ENCODE measurements at regions not wholly inside any gene's neighbourhood (a gene's known extent, or its start where the extent isn't known, plus 50 kb on each side); places are given as distances from the start of the nearest gene placed in this dataset.

DNA sequence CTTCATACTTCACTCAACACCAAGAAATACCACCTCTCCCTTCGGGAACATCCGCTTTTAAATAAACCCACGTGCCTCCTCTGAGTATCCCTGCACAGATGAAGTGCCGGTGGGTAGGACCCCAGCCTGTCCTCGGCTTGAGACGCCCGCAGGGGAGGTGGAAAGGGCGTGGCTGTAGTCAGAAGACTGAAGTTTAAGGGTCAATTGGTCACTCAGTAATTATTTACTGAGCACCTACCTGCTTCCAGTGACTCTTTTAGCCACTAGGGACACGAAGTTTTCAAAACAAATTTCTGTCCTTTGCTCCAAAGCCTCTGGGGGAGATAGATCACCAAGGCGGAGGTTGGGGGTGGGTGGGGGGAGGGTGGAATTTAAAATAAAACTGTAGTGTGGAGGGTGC, 309.4 kb downstream of the VRK1 start:
- no peak for FAIRE-seq
- WGBS, 3 donors: 41 to 58% (median 51%) methylated on average over 10 of the region's 10 CpGs
- no peaks in the 10 kb centered on the region for H3K4me1 ChIP-seq (ENCODE audit: control insufficient read depth in 3 of 3, insufficient read depth in 2 of 3, low read depth in 1 of 3, low read length in 2 of 3)

DNA sequence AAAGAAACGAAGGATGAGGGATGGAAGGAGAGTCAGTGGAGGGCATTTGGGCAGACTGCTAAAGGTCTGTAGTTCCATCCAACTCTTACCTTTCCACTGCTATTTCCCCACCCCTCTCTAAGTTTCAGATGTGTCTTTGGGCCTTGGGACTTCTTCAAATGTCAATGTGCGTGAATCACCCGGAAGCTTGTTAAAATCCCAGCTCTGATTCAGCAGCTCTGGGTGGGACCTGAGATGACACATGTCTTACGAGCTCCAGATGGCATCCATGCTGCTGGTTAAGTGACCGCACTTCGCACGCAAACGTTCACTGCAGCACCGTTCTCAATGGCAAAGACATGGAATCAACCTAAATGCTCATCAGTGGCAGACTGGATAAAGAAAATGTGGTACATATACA, 309.9 kb downstream of the VRK1 start:
- Histone ChIP-seq H3K27me3 (ENCODE audit: control insufficient read depth in 3 of 3, insufficient read depth in 3 of 3, low read length in 3 of 3) (peaks cover 0 to 2% (median 0%) of the 10 kb centered on the region in 3 donors), H3K27ac (ENCODE audit: low read depth in 1 of 3, low read length in 2 of 3) (no peak overlapping the region), H3K4me1 (ENCODE audit: control insufficient read depth in 3 of 3, insufficient read depth in 2 of 3, low read depth in 1 of 3, low read length in 2 of 3) (no peaks in the 10 kb centered on the region), H3K9me3 (ENCODE audit: control insufficient read depth in 2 of 2, insufficient read depth in 1 of 2, low read depth in 1 of 2, low read length in 1 of 2) (peaks cover 0 to 9% of the 10 kb centered on the region in 2 donors), H3K36me3 (ENCODE audit: control insufficient read depth in 3 of 3, insufficient read depth in 2 of 3, low read depth in 1 of 3, low read length in 3 of 3) (no peaks in the 10 kb centered on the region), H3K4me3 (ENCODE audit: low read depth in 1 of 3, low read length in 3 of 3) (no peak overlapping the region)
- DNase-seq: no peak
- FAIRE-seq: no peak
- 85 to 90% (median 88%) methylated on average over 9 of the region's 9 CpGs for WGBS, 3 donors

More for the DNA sequence above, 309.4 kb downstream of the VRK1 start:
- DNase-seq: no peak
- Histone ChIP-seq H3K27me3 (ENCODE audit: control insufficient read depth in 3 of 3, insufficient read depth in 3 of 3, low read length in 3 of 3) (peaks cover 0 to 2% (median 0%) of the 10 kb centered on the region in 3 donors), H3K4me3 (ENCODE audit: low read depth in 1 of 3, low read length in 3 of 3) (no peak overlapping the region), H3K27ac (ENCODE audit: low read depth in 1 of 3, low read length in 2 of 3) (no peak overlapping the region), H3K36me3 (ENCODE audit: control insufficient read depth in 3 of 3, insufficient read depth in 2 of 3, low read depth in 1 of 3, low read length in 3 of 3) (no peaks in the 10 kb centered on the region), H3K9me3 (ENCODE audit: control insufficient read depth in 2 of 2, insufficient read depth in 1 of 2, low read depth in 1 of 2, low read length in 1 of 2) (peaks cover 0 to 9% of the 10 kb centered on the region in 2 donors)

DNA sequence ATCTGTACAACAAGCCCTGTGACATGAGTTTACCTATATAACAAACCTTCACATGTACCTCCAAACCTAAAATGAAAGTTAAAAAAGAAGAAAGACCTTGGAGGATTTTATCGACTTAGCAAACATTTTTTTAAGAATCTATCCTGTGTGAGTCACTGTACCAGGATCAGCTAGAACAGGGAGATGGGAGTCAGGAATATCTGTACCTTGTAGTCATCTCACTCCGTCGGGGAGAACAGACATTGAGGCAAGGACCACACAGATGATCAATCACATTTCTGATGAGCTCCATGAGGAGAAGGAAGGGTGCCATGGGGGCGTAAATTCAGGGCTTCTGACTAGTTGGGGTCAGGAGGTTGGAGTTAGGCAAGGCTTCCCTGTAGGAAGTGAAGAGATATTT, 310.6 kb downstream of the VRK1 start:
- peaks cover 0 to 2% (median 0%) of the 10 kb centered on the region in 3 donors for H3K27me3 ChIP-seq (ENCODE audit: control insufficient read depth in 3 of 3, insufficient read depth in 3 of 3, low read length in 3 of 3)
- DNase-seq: no peak
- FAIRE-seq: no peak
- no peaks in the 10 kb centered on the region for H3K4me1 ChIP-seq (ENCODE audit: control insufficient read depth in 3 of 3, insufficient read depth in 2 of 3, low read depth in 1 of 3, low read length in 2 of 3)
- no peaks in the 10 kb centered on the region for H3K36me3 ChIP-seq (ENCODE audit: control insufficient read depth in 3 of 3, insufficient read depth in 2 of 3, low read depth in 1 of 3, low read length in 3 of 3)
- 82 to 90% (median 89%) methylated on average over 4 of the region's 4 CpGs for WGBS, 3 donors
- H3K4me3 ChIP-seq (ENCODE audit: low read depth in 1 of 3, low read length in 3 of 3): no peak overlapping the region
- H3K9me3 ChIP-seq (ENCODE audit: control insufficient read depth in 2 of 2, insufficient read depth in 1 of 2, low read depth in 1 of 2, low read length in 1 of 2): peaks cover 0 to 9% of the 10 kb centered on the region in 2 donors
- H3K27ac ChIP-seq (ENCODE audit: low read depth in 1 of 3, low read length in 2 of 3): no peak overlapping the region

DNA sequence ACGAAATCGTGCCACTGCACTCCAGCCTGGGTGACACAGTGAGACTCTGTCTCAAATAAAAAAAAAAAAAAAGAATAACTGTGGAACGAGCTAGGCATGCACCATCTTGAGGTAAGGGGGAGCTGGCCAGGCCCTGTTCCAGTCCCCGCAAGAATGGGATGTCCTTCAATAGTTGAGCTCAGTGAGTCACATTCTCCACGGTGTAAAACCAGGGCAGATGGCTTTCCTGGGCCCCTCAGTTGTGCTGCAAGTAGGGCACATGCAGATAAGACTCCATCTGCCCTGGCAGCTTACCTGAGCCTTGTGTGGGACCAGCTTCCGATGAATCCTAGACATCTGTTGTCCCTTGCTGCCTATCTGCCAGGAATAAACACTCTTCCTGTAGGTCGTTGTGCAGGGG, 312.1 kb downstream of the VRK1 start:
- DNase-seq: no peak
- 70 to 76% (median 73%) methylated on average over 7 of the region's 7 CpGs for WGBS, 3 donors
- FAIRE-seq: no peak
- Histone ChIP-seq H3K27ac (ENCODE audit: low read depth in 1 of 3, low read length in 2 of 3) (no peak overlapping the region), H3K27me3 (ENCODE audit: control insufficient read depth in 3 of 3, insufficient read depth in 3 of 3, low read length in 3 of 3) (peaks cover 0 to 2% (median 0%) of the 10 kb centered on the region in 3 donors), H3K4me3 (ENCODE audit: low read depth in 1 of 3, low read length in 3 of 3) (no peak overlapping the region), H3K4me1 (ENCODE audit: control insufficient read depth in 3 of 3, insufficient read depth in 2 of 3, low read depth in 1 of 3, low read length in 2 of 3) (no peaks in the 10 kb centered on the region), H3K9me3 (ENCODE audit: control insufficient read depth in 2 of 2, insufficient read depth in 1 of 2, low read depth in 1 of 2, low read length in 1 of 2) (peaks cover 0 to 9% of the 10 kb centered on the region in 2 donors), H3K36me3 (ENCODE audit: control insufficient read depth in 3 of 3, insufficient read depth in 2 of 3, low read depth in 1 of 3, low read length in 3 of 3) (no peaks in the 10 kb centered on the region)

DNA sequence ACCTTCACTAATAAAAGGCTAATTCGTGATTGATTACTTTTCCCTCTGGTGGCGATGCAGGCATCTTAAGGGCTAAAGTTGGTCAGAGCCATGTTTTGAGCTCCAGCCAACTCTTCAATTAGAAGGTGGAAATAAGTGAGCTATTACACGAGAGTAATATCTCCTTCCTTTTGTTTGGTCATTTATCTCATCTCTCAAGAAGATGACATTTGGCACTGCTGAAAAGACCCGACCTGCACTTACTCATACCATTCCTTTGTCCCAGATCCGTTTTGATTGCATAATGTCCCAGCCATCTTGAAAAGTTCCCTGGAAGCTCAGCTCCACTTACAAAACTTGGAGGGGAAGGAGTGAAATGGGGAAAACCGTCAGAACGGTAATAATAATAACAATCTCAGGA, 316.2 kb downstream of the VRK1 start:
- DNase-seq (no peak), FAIRE-seq (no peak)
- WGBS, 3 donors: 53 to 57% (median 53%) methylated on average over 7 of the region's 7 CpGs
- no peaks in the 10 kb centered on the region for H3K4me1 ChIP-seq (ENCODE audit: control insufficient read depth in 3 of 3, insufficient read depth in 2 of 3, low read depth in 1 of 3, low read length in 2 of 3)
- no peak overlapping the region for H3K27ac ChIP-seq (ENCODE audit: low read depth in 1 of 3, low read length in 2 of 3)
- no peak overlapping the region for H3K4me3 ChIP-seq (ENCODE audit: low read depth in 1 of 3, low read length in 3 of 3)
- no peaks in the 10 kb centered on the region for H3K36me3 ChIP-seq (ENCODE audit: control insufficient read depth in 3 of 3, insufficient read depth in 2 of 3, low read depth in 1 of 3, low read length in 3 of 3)
- H3K27me3 ChIP-seq (ENCODE audit: control insufficient read depth in 3 of 3, insufficient read depth in 3 of 3, low read length in 3 of 3): peaks cover 0 to 6% (median 0%) of the 10 kb centered on the region in 3 donors
- peaks cover 0 to 9% of the 10 kb centered on the region in 2 donors for H3K9me3 ChIP-seq (ENCODE audit: control insufficient read depth in 2 of 2, insufficient read depth in 1 of 2, low read depth in 1 of 2, low read length in 1 of 2)

DNA sequence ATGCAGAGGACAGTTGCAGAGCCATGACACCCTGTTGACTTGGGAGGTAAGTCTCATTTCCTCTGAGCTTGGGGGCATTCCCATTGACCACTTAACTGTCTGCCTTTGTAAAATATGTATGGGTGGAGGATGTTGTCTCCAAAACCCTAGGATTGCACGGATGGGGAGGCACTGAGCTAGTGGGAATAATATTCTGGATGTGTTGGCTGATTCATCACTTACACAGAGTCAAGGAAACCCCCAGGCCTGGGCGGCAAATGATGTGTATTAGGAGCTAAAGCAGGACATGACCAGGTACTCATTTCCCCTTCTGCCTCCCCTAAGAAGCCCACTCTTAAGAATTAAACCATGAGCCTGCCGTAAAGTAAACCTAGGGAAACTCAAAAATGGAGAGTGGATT, 319.4 kb downstream of the VRK1 start:
- no peak overlapping the region for H3K4me3 ChIP-seq (ENCODE audit: low read depth in 1 of 3, low read length in 3 of 3)
- no peak for DNase-seq
- H3K36me3 ChIP-seq (ENCODE audit: control insufficient read depth in 3 of 3, insufficient read depth in 2 of 3, low read depth in 1 of 3, low read length in 3 of 3): no peaks in the 10 kb centered on the region
- peaks cover 0 to 5% (median 0%) of the 10 kb centered on the region in 3 donors for H3K27me3 ChIP-seq (ENCODE audit: control insufficient read depth in 3 of 3, insufficient read depth in 3 of 3, low read length in 3 of 3)
- no peaks in the 10 kb centered on the region for H3K4me1 ChIP-seq (ENCODE audit: control insufficient read depth in 3 of 3, insufficient read depth in 2 of 3, low read depth in 1 of 3, low read length in 2 of 3)
- no peak overlapping the region for H3K27ac ChIP-seq (ENCODE audit: low read depth in 1 of 3, low read length in 2 of 3)
- FAIRE-seq: no peak
- H3K9me3 ChIP-seq (ENCODE audit: control insufficient read depth in 2 of 2, insufficient read depth in 1 of 2, low read depth in 1 of 2, low read length in 1 of 2): no peaks in the 10 kb centered on the region
- 83% methylated on average over 3 of the region's 3 CpGs for WGBS, 3 donors

DNA sequence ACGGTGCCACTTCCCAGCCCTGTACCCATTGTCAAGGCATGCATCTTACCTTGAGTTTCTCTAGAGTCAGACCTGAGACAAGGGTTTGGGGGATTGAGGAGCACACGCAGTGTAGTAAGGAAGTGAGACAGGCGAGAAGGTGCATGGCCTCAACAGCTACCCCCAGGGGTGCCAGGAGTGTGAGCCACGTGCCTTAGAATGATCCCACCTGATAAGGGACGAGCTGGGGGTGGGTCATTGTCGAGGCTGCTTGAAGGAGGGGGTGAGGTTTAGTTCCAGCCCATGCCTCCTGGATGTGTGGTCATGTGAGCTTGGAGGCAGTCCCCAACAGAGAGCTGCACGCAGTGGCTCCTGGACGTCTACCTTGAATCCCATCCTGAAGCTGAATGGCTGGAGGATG, 320.5 kb downstream of the VRK1 start:
- WGBS, 3 donors: 54 to 63% (median 56%) methylated on average over 8 of the region's 8 CpGs

DNA sequence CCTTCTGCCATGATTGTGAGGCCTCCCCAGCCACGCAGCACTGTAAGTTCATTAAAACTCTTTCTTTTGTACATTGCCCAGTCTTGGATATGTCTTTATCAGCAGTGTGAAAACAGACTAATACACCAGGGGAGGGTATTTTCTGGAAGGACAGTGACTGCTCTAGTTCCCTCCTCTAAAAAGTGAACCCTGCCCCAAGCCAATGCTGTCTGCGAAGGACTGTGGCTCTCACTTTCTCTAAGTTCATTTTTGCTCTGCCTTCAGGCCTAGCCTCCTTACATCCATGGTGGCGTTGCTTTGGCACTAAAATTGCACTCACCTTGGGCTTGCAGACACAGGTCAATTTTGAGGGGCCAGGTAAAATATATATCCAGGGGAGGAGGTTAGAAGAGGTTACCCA, 323.0 kb downstream of the VRK1 start:
- H3K4me3 ChIP-seq (ENCODE audit: low read depth in 1 of 3, low read length in 3 of 3): no peak overlapping the region
- DNase-seq (no peak), FAIRE-seq (no peak)
- 72 to 82% (median 76%) methylated on average over 3 of the region's 3 CpGs for WGBS, 3 donors
- no peaks in the 10 kb centered on the region for H3K36me3 ChIP-seq (ENCODE audit: control insufficient read depth in 3 of 3, insufficient read depth in 2 of 3, low read depth in 1 of 3, low read length in 3 of 3)
- no peaks in the 10 kb centered on the region for H3K9me3 ChIP-seq (ENCODE audit: control insufficient read depth in 2 of 2, insufficient read depth in 1 of 2, low read depth in 1 of 2, low read length in 1 of 2)
- no peaks in the 10 kb centered on the region for H3K4me1 ChIP-seq (ENCODE audit: control insufficient read depth in 3 of 3, insufficient read depth in 2 of 3, low read depth in 1 of 3, low read length in 2 of 3)
- no peak overlapping the region for H3K27ac ChIP-seq (ENCODE audit: low read depth in 1 of 3, low read length in 2 of 3)
- peaks cover 0 to 7% (median 0%) of the 10 kb centered on the region in 3 donors for H3K27me3 ChIP-seq (ENCODE audit: control insufficient read depth in 3 of 3, insufficient read depth in 3 of 3, low read length in 3 of 3)

More for the DNA sequence above, 320.5 kb downstream of the VRK1 start:
- no peaks in the 10 kb centered on the region for H3K4me1 ChIP-seq (ENCODE audit: control insufficient read depth in 3 of 3, insufficient read depth in 2 of 3, low read depth in 1 of 3, low read length in 2 of 3)
- peaks cover 0 to 7% (median 0%) of the 10 kb centered on the region in 3 donors for H3K27me3 ChIP-seq (ENCODE audit: control insufficient read depth in 3 of 3, insufficient read depth in 3 of 3, low read length in 3 of 3)
- H3K4me3 ChIP-seq (ENCODE audit: low read depth in 1 of 3, low read length in 3 of 3): no peak overlapping the region
- H3K27ac ChIP-seq (ENCODE audit: low read depth in 1 of 3, low read length in 2 of 3): no peak overlapping the region
- no peak for DNase-seq
- FAIRE-seq: no peak
- H3K36me3 ChIP-seq (ENCODE audit: control insufficient read depth in 3 of 3, insufficient read depth in 2 of 3, low read depth in 1 of 3, low read length in 3 of 3): no peaks in the 10 kb centered on the region
- no peaks in the 10 kb centered on the region for H3K9me3 ChIP-seq (ENCODE audit: control insufficient read depth in 2 of 2, insufficient read depth in 1 of 2, low read depth in 1 of 2, low read length in 1 of 2)

DNA sequence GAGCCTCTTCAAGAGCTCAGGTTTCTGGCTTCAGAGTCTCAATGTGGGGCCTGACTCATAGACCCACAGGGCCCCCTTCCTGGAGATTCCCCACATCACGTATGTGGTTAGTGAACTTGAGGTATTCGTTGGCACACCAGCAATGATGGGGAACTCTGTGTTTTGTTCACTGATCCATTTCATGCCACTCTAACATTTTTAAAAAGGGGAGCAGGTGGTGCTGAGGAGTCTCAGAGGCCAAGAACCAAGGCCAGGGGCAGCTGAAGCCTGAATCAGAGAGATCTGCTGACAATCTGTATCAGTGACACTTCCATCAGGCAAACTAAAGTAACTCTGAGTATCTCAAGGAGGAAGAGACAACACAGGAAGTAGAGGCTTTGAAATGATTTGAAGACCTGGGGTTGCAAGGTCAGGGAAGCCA, 323.4 kb downstream of the VRK1 start:
- DNase-seq: no peak

More for the DNA sequence above, 323.4 kb downstream of the VRK1 start:
- FAIRE-seq: no peak
- Histone ChIP-seq H3K4me1 (ENCODE audit: control insufficient read depth in 3 of 3, insufficient read depth in 2 of 3, low read depth in 1 of 3, low read length in 2 of 3) (no peaks in the 10 kb centered on the region), H3K27me3 (ENCODE audit: control insufficient read depth in 3 of 3, insufficient read depth in 3 of 3, low read length in 3 of 3) (peaks cover 0 to 7% (median 0%) of the 10 kb centered on the region in 3 donors), H3K4me3 (ENCODE audit: low read depth in 1 of 3, low read length in 3 of 3) (no peak overlapping the region), H3K36me3 (ENCODE audit: control insufficient read depth in 3 of 3, insufficient read depth in 2 of 3, low read depth in 1 of 3, low read length in 3 of 3) (no peaks in the 10 kb centered on the region), H3K27ac (ENCODE audit: low read depth in 1 of 3, low read length in 2 of 3) (no peak overlapping the region), H3K9me3 (ENCODE audit: control insufficient read depth in 2 of 2, insufficient read depth in 1 of 2, low read depth in 1 of 2, low read length in 1 of 2) (no peaks in the 10 kb centered on the region)
- WGBS, 3 donors: 39 to 65% (median 59%) methylated on average over 2 of the region's 2 CpGs
